Stimulated activated CD4-positive, alpha-beta T cell treated with anti-CD3 and anti-CD28 coated beads, Interleukin-2, amount 100 ng/mL, for 4 hours (primary cell): ENCODE measurements at regions not wholly inside any gene's neighbourhood (a gene's known extent, or its start where the extent isn't known, plus 50 kb on each side); places are given as distances from the start of the nearest gene placed in this dataset.
"Not testable (repeated sequence)": the region's sequence is repeated elsewhere in the genome, so short reads cannot be mapped to it uniquely, and the experiment has no call there.

Experiments
- DNase-seq: peaks from one replicate; pipeline ENCODE4 v3.0.0-alpha.2; 2020; ENCODE audit warnings: low read depth

DNA sequence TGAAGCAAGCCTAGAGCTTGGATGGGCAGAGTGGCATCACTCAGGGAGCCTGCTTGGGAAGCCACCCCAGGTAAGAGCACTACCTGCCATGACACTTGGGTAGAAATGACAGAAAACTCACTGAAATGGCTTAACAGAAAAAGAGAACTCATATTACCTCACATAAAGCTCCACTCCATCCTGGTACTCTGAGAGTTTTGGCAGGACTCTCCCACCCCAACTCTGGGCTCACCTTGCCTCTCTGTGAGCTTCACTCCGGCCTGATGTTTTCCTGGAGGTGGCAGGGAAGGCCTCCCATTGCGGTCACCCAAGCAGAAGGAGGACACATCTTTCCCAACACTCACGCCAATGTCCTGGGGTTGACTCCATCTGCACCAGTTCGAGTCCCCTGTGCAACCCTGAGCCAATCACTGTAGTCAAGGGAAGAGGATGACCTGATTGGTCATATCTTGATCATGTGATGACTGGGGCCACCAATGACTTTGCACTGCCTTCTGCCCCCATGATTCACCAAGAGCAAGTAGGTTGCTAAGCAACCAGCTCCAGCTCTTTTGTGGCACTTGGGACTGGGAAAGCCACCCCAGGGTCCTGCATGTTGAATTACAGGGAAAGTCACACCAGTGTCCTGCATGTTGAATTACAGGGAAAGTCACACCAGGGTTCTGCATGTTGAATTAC is 446.1 kb upstream of the SULF2 start:
- no peak for DNase-seq

DNA sequence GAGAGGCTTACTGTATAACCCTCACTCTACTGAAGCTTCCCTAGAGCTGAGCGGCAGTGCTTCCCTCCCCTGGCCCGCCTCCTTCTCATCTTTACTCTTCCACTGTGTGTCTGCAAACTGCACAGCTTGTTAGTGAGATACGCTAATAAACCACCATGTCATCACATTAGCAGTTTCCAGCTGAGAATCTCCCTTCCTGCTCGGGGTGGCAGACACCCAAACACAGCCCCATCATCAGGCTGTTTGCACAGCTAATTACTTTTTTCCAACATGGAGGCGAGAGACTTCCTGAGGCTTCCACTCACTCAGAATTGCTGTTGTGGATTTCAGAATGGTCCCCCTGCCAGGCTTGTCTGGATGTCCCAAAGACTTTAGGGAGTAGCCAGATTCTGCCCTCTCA is 444.9 kb upstream of the SULF2 start:
- DNase-seq = no peak

DNA sequence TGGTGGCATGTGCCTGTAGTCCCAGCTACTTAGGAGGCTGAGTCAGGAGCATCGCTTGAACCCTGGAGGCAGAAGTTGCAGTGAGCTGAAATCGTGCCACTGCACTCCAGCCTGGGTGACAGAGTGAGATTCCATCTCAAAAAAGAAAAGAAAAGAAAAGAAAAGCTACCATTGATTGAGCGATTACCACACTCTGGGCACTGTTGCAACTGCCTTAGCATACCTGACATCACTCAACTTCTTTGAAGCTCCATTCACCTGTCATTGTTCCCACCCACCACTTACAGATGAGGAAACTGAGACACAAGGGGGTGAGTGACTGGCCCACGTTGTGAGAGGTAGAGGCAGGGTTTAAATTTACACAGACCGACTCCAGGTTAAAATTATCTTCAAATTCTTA is 442.1 kb upstream of the SULF2 start:
- DNase-seq = no peak

DNA sequence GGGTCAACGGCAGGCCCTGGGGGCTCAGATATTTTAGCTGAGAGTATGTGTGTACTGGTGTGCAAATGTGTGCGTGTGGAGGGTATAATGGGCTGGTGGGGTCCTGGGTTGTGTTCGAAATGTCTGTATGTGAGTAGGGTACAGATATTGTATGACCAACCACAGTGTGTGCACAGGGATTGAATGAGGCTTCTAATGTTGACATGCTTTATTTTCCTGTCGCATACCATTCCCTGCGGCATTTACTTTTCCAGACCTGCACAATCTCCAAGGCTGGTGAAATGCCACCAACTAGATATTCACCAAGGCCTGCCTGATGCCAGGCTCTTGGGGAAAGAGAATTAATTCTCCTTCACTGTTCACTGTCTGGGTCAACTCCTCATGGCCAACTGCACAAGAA is 441.4 kb upstream of the SULF2 start:
- DNase-seq = no peak

DNA sequence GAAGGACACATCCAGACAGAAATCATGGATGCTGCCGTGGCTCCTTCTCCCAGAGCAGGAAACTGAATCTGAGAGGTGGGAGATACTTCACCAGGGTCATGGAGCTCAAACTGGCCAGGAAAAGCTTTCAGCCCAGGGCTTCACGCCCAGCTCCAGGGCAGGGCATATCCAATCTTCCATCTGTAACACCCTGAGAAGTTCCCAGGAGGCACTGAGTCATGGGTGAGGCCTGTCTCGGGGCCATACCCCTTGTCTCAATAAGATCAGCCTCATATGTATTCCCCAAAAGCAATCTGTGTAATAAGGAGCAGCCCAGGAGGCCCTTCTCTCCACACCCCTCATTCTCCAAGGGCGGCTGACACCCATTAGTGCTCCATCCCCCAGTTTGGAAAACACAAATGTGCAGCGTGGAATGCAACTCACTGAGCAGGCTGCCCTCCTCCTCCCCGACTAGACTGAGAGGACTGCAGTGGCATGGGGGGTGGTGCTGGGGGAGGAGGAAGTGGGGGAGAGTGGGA is 439.3 kb upstream of the SULF2 start:
- DNase-seq = no peak

DNA sequence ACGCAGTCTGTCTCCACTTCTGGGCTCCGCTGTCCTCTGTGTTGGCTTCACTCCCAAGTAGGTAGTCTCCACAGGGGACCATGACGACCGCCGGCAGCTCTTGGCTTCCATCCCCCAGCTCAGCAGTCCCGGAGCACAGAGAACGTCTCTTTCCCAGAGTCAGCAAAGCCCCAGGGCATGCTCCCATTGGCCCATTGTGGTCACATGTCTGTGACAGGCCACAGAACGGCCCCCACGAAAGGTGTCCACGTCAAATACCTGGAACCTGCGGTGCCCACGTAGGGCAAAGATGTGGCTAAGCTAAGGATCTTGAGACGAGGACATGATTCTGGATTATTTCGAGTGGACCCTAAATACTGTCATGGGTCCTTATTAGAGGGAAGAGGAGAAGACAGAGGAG is 438.4 kb upstream of the SULF2 start:
- DNase-seq = no peak

DNA sequence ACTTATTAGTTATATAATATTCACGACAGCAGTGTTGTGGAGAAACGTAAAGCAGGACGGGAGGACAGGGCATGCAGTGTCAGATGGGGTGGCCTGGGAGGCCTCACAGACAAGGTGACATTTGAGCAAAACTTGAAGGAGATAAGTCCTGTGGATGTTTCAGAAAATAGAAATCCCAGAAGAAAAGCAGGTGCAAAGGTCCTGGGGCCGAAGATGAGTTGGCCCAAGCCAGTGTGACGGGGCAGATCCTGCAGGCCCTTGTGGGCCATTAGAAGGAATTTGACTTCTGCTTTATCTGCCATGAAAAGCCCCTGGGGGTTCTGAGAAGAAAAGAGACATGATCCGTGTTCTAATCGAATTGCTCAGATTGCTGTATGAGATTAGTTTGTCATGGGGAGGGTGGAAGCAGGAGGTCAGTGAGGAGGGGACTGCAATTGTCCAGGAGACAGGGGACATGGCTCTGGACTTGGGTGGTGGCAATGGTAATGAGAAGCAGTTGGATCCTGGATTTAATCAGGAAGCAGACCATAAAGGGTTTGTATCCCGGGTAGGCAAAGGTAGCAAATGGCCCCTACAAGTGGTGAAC is 437.4 kb upstream of the SULF2 start:
- no peak for DNase-seq

DNA sequence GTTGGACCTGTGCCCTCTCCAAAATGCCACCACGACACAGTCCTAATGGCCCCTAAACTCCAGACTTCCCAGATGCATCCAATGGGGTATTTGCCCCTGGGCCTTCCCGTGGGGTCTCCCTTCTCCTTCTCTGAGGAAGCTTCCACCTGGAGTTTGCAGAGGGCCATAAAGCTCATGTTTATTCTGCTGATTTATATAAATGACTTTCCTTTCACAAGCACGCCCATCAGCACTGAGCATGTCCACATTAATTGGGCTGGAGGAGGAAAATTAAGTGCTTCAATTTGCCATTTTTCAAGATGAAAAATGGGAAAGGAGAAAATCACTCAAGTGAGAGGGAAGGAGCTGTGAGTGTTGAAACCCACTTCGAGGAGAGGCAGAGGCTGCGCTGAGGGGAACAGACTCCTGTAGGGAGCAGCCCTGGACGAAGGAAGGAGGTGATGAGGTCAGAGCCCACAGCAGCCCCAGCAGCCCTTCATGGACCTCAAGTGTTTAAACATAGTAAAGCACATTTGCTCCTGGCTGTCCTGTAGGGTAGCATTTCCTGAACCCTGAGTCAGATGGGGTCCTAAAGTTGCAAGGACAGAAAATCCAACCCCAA is 434.9 kb upstream of the SULF2 start:
- DNase-seq = no peak

DNA sequence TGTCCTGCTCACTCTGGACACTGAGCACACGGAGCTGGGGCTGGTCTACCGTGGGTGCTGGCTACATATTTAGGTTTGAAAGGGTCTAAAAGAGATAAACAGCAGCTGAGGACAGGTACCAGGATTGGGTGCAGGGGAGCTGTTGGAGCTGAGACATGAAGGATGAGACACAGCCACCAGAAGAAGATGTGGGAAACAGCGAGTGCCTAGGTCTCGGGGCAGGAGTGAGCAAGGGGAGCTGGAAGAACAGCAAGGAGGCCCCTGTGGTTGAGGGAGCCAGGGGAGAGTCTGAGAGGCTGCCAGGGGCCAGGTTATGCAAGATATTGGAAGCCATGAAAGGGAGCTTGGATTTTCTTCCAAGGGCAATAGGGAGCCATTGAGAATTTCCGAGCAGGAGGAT is 434.0 kb upstream of the SULF2 start:
- DNase-seq = no peak

DNA sequence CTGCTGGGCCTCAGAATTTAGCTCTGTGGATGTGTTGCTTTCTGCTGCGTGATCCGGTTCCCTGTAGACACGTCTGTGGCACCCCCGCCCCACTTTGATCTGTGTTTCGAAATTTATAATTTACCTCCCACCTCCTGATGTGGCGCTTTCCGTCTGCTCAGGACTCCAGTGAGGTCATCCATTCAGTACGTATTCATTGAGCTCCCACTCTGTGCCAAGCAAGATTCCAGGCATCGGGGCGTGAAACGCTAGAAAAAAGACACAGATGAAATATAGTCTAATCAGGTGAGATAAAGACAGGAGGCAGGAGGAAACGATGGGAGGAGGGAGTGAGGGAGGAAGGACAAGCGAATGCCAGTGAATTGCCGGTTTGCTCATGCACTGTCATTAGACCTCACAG is 431.9 kb upstream of the SULF2 start:
- DNase-seq = no peak

DNA sequence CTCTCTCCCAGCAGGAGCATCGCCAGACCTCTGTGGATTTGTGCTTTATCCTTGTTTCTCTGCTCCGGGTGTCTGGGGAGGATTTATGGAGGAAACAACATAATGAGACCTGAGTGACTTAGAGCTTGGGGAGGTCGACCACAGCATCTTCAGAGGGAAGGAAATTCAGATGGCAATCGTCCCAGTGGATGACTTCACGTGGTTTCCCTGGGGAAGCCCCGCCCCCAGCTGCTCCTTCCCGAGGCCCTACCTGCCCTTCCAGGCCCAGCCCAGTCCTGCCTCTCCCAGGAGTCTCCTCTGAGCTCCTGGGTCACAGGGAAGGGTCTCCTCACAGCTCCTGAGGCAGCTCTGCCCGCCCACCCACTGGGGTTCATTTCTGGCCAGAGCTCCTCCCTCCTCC is 430.3 kb upstream of the SULF2 start:
- DNase-seq = no peak

DNA sequence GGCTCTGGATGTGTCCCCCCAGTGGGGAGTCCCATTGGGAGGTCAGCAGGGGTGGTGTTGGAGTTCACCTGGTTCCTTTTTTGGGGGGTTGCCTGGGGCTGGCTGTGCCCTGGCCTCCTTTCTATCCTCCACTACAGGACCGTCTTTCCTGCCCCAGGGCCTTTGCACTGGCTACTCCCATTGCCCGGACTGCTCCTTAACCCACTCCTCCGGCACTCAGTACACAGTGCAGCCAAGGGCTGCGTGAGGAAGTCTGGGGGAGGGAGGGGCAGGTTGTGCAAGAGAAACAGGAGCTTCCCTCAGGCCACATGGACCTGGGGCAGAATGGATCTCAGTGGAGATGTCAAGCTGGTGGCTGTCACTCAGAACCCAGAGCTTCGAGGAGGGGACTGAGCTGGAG is 429.3 kb upstream of the SULF2 start:
- DNase-seq = no peak

DNA sequence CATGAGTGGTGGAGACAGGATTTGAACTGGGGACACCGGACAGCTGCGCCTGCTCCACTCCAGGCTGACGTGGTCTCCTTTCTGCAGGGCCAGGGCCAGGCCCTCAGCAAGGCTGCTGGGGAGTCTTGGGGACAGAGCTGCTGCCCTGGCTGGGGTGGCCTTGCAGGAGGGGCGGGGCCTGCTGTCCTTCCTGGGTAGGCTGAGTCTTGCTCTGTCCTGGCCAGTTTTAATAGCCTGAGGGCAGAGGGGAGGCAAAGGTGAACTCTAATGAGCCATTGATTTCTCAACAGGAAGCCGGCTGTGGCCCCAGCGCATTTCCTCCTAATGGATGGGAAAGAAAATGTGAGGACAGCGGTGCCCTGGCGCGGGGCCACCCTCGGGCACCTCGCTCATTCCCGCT is 428.4 kb upstream of the SULF2 start:
- not testable (repeated sequence) for DNase-seq

DNA sequence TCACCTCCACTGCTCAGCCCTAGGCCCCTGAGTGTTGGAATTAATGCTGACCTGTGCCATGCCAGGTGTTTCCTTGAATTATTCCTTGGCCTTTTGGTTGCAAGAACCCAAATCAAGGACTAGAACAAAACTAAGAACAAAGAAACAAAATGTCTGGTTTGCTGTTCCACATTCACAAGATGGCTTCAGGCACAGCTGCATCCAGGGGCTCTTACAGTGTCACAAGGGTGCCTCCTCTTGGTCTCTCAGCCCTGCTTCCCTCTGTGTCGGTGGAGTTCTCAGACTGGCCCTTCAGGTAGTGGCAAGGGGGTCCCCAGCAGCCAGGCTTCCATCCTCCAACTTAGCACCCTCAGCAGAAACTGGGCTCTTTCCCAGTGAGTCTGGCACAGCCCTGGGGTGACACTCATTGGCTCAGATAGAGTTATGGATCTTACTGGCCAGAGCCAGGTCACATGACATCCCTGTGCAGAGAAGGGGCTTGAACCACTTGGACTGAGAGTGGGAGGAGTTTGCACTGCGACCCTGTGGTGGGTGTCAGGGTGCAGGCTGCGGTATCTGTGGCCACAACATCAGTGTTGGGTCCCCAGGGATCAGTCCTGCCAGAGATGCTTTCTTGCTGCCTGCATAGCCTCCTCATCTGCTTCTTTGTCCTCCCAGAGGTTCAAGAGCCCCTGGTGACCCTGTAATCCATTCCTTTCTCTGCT is 427.7 kb upstream of the SULF2 start:
- DNase-seq = no peak

DNA sequence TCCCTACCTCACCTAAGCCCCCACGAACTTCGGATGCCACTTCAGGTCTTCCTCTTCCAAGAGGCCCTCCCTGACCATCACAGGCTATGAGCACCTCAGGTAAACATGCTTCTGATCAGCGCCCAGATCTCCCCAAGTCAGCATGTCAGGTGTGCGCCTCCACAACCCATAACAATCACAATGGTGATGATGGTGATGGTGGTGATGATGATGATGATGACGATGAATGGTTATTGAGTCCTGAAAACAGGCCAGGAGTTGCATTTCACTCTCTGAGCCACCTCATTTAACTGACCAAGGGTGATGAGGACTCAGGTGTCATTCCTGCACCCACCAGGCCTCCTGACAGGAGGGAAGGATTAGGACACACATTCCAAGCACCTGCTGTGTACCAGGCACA is 426.6 kb upstream of the SULF2 start:
- DNase-seq = no peak

DNA sequence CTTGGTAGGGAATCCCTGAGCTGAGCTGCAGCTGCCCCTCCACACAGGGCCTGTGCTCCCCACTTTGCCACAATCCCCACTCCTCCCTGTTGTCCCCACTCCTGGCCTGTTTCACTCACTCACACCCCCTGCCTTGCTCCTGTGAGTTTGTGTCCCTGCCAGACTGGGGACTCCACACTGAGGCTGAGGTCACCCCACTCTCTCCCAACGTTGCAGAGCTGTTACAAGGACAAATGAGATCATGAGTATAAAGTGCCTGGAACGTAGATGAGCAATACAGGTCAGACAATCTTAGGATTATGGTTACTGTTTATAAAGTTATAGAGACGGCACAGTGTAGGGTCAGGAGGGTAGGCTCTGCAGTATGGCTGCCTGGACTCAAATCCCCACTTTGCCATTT is 426.0 kb upstream of the SULF2 start:
- no peak for DNase-seq

DNA sequence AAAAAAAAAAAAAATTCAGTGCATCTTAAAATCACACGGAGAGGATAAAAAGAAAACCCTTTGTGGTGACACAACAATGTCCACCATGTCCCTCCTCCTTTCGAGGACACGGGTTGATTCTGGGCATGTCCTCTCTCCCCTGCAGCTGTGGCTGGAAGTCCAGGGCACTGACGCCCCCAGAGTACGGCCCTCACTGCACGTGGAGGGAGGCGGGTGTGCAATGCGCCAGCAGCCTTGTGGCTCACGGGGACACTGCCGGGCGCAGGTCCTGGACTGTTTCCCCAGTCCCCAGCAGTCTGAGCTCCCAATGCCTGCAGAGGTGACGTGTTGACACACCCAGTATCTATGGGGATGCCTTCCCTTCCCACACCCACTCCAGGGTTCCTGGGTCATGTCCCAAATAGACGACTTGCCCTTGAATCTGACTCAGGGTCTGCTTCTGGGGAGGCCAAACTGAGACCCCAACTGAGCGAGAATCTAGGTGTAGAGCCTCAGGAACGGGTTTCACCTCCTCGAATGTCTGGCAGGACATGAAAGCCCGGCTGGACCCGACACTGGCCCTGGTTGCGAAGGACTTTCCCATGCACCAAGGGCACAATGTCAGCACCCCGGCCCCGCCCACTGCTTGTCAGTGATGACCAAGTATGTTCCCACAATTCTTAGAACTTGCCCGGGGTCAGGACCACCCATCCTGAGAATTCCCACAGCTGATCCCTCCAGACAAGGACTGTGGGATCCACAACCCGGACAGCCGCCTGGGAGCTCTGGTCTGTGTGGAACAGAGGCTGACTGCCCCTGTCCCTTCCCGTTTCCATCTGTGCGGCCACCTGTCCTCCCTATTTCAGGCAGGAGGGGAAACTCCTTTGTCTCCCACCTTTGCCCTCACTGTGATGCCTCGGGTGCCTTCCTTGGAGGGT is 425.1 kb upstream of the SULF2 start:
- no peak for DNase-seq

DNA sequence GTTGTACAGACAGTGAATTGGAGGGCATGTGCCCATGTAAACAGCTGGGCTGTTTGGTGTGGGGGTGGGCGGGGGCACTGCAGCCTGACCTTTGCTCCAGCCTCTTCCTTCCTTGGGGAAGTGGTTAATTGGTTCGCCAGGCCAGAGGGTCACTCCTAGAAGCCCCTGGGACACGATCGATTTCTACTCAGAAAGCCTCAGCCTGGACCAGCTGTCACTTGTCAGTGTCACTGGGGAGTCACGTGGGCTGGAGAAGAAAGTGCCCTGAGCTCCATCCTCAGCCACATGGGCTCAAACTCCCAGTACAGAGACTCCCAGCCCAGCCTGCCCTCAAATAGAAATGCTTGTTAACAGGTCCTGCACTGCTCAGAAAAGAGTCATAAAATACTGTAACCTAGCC is 423.8 kb upstream of the SULF2 start:
- DNase-seq = no peak

DNA sequence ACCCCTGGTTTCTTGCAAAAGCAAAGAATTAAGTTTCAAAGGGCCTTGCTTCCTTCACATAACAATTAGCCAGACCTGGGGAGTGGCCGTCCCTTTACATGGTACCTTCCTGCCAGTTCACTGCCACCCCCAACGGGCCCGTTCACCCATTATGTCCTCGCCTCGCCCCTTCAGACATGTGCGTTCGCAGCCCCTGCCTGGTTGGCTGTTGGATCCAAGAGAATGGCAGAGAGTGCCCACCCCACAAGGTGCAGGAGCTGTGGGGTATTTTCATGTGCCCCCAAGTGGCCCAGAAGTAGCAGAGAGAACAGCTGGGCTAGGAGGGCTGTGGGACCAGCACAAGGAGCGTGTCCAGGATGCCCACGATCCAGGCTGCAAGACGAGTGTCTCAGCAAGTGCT is 422.9 kb upstream of the SULF2 start:
- DNase-seq = no peak

DNA sequence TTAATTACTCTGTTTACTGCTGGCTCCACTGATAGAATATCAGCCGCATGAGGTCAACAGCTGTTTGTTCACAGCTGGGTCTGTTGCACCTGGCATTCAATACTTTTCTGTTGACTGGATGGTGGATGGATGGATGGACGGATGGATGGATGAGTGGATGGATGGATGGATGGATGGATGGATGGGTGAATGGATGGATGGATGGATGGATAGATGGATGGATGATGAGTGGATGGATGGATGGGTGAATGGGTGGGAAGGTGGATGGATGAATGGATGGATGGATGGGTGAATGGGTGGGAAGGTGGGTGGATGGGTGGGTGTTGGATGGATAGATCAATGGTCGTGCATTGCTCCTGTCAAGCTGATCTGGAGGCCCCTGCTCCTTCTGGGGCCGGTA is 422.2 kb upstream of the SULF2 start:
- DNase-seq = no peak

DNA sequence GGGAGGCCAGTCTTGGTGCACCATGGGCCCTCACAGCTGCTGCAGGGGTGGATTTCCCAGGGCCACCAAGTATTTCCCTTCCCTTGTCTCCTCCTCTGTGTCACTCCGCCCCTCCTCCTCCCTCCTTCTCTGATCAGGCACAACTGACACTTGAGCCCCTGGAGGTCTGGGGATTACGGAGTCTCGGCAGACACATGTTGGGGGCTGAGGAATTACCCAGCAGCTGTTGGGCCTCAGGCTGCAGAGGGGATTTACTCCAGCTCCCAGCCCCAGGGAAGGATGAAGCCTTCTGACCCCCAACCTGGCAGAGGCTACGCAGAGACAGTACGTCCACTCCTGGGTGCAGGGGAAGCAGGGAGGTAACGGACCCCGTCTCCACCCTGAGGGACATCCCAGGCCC is 420.5 kb upstream of the SULF2 start:
- no peak for DNase-seq

DNA sequence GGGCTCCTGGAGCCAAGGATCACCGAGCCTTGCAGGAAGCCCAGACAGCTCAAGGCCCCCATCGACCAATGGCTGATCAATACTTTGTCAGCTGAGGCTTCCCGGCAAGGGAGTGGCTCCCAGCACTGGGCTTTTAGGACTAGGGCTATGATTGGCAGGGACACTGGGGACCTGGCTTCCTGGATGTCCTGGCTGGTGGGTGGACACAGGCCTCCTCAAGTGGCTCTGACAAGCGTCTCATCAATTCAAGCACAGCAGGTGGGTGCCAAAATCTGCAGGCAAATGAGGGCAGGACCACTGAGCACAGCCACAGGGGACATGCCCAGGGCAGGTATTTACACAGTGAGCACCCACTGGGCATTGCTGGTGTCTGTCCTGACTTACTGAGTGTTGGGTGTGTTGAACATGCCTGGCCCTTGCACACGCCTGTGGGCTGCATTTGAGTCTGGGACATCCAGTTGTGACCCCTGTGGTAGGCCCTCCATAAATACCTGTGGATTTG is 420.1 kb upstream of the SULF2 start:
- DNase-seq = no peak
